ENCODE measurements at regions not wholly inside any gene's neighbourhood (a gene's known extent, or its start where the extent isn't known, plus 50 kb on each side); places are given as distances from the start of the nearest gene placed in this dataset.
"Not testable (repeated sequence)": the region's sequence is repeated elsewhere in the genome, so short reads cannot be mapped to it uniquely, and the experiment has no call there.

GRCh38 chr7:136424058-136424457, 444.4 kb upstream of the CHRM2 start:
- TF ChIP-seq TARDBP (IDR thresholded peaks at IDR 0.05): no peak
- TF ChIP-seq NFRKB (IDR thresholded peaks at IDR 0.05): no peak
- no peak for TF ChIP-seq CTBP1 (IDR thresholded peaks at IDR 0.05; ENCODE audit: borderline replicate concordance)
- no peak for TF ChIP-seq ARNT (IDR thresholded peaks at IDR 0.05)
- no peak for TF ChIP-seq FOXA1 (IDR thresholded peaks at IDR 0.05)
- no peak for TF ChIP-seq ELF4 (IDR thresholded peaks at IDR 0.05)
- TF ChIP-seq HDGF (IDR thresholded peaks at IDR 0.05; ENCODE audit: borderline replicate concordance): no peak
- no peak for TF ChIP-seq BHLHE40 (IDR thresholded peaks at IDR 0.05; ENCODE audit: borderline replicate concordance)
- TF ChIP-seq LEF1 (IDR thresholded peaks at IDR 0.05; ENCODE audit: borderline replicate concordance): no peak
- no peak for TF ChIP-seq PKNOX1 (IDR thresholded peaks at IDR 0.05)
- TF ChIP-seq SUZ12 (IDR thresholded peaks at IDR 0.05): no peak
- TF ChIP-seq L3MBTL2 (conservative IDR thresholded peaks at IDR 0.05): no peak
- no peak for TF ChIP-seq ZNF384 (IDR thresholded peaks at IDR 0.05)
- TF ChIP-seq FOXM1 (IDR thresholded peaks at IDR 0.05; ENCODE audit: borderline replicate concordance): no peak
- no peak for TF ChIP-seq SP1 (IDR thresholded peaks at IDR 0.05)
- no peak for TF ChIP-seq FOXK2 (IDR thresholded peaks at IDR 0.05)
- POLR2A ChIA-PET: no interaction called here
- CTCF ChIA-PET: no interaction called here
- no peak for DNase-seq (ENCODE audit: extremely low spot score)

- DNase-seq (ENCODE audit: extremely low spot score); POLR2A ChIA-PET; CTCF ChIA-PET: not testable (repeated sequence)
Observed at GRCh38 chr7:136419740-136420139, 442.6 kb upstream of the MTPN start.

- no peak for DNase-seq (ENCODE audit: extremely low spot score)
- POLR2A ChIA-PET: no interaction called here
Observed at GRCh38 chr7:136412952-136413351, 435.8 kb upstream of the MTPN start.

GRCh38 chr7:136405931-136406777, 429.0 kb upstream of the MTPN start:
- DNase-seq (ENCODE audit: extremely low spot score): peak; percentile 73
- CTCF ChIA-PET: interaction anchor here (0.6 to 1.3 kb wide), 5 partner anchors 12 to 1210 kb away, joined by 3 to 5 read pairs (median 4); no protein-coding TSS in a partner anchor
- TF ChIP-seq NFRKB (IDR thresholded peaks at IDR 0.05) (no peak), ELF4 (IDR thresholded peaks at IDR 0.05) (no peak), FOXK2 (IDR thresholded peaks at IDR 0.05) (no peak), BHLHE40 (IDR thresholded peaks at IDR 0.05; ENCODE audit: borderline replicate concordance) (no peak), ARNT (IDR thresholded peaks at IDR 0.05) (no peak), LEF1 (IDR thresholded peaks at IDR 0.05; ENCODE audit: borderline replicate concordance) (no peak), SP1 (IDR thresholded peaks at IDR 0.05) (no peak), L3MBTL2 (conservative IDR thresholded peaks at IDR 0.05) (no peak), TARDBP (IDR thresholded peaks at IDR 0.05) (no peak)
- POLR2A ChIA-PET: no interaction called here

More at GRCh38 chr7:136412952-136413351, 435.8 kb upstream of the MTPN start:
- TF ChIP-seq FOXK2 (IDR thresholded peaks at IDR 0.05) (no peak), TARDBP (IDR thresholded peaks at IDR 0.05) (no peak), FOXM1 (IDR thresholded peaks at IDR 0.05; ENCODE audit: borderline replicate concordance) (no peak), BHLHE40 (IDR thresholded peaks at IDR 0.05; ENCODE audit: borderline replicate concordance) (no peak), L3MBTL2 (conservative IDR thresholded peaks at IDR 0.05) (no peak), CTBP1 (IDR thresholded peaks at IDR 0.05; ENCODE audit: borderline replicate concordance) (no peak), PKNOX1 (IDR thresholded peaks at IDR 0.05) (no peak), HDGF (IDR thresholded peaks at IDR 0.05; ENCODE audit: borderline replicate concordance) (no peak), ARNT (IDR thresholded peaks at IDR 0.05) (no peak), ZNF384 (IDR thresholded peaks at IDR 0.05) (no peak), SUZ12 (IDR thresholded peaks at IDR 0.05) (no peak), NFRKB (IDR thresholded peaks at IDR 0.05) (no peak), FOXA1 (IDR thresholded peaks at IDR 0.05) (no peak), ELF4 (IDR thresholded peaks at IDR 0.05) (no peak), LEF1 (IDR thresholded peaks at IDR 0.05; ENCODE audit: borderline replicate concordance) (no peak)
- CTCF ChIA-PET: no interaction called here

- TF ChIP-seq FOXK2 (IDR thresholded peaks at IDR 0.05) (no peak), NFRKB (IDR thresholded peaks at IDR 0.05) (no peak), PKNOX1 (IDR thresholded peaks at IDR 0.05) (no peak), L3MBTL2 (conservative IDR thresholded peaks at IDR 0.05) (no peak)
- no peak for DNase-seq (ENCODE audit: extremely low spot score)
- CTCF ChIA-PET: no interaction called here
- POLR2A ChIA-PET: no interaction called here
Observed at GRCh38 chr7:136403591-136403990, 426.4 kb upstream of the MTPN start.

GRCh38 chr7:136400877-136401276, 423.7 kb upstream of the MTPN start:
- POLR2A ChIA-PET: no interaction called here
- TF ChIP-seq PKNOX1 (IDR thresholded peaks at IDR 0.05): no peak
- CTCF ChIA-PET: no interaction called here
- DNase-seq (ENCODE audit: extremely low spot score): no peak

Data from HEK293T (cell line).